Type B pancreatic cell (in vitro differentiated cells): ENCODE measurements at regions not wholly inside any gene's neighbourhood (a gene's known extent, or its start where the extent isn't known, plus 50 kb on each side); places are given as distances from the start of the nearest gene placed in this dataset.

ENCODE experiments used
- DNase-seq: peaks from one replicate; pipeline ENCODE4 v3.0.0; 2021; ENCODE audit warnings: mixed read lengths; ENCODE audit not compliant: unreplicated experiment; ENCODE audit errors: extremely low spot score
- H3K27ac Mint-ChIP-seq: 2 replicates; pipeline ENCODE4 v1.8.0; 2021; ENCODE audit warnings: mild to moderate bottlenecking, mixed read lengths
- H3K27me3 Mint-ChIP-seq: 2 replicates; pipeline ENCODE4 v1.8.0; 2021; ENCODE audit warnings: mixed read lengths
- H3K36me3 Mint-ChIP-seq: 2 replicates; pipeline ENCODE4 v1.8.0; 2021; ENCODE audit warnings: mixed read lengths
- H3K4me1 Mint-ChIP-seq: one replicate; pipeline ENCODE4 v1.8.0; 2021; ENCODE audit warnings: mixed read lengths; ENCODE audit not compliant: unreplicated experiment
- H3K4me3 Mint-ChIP-seq: 2 replicates; pipeline ENCODE4 v1.8.0; 2021; ENCODE audit warnings: mild to moderate bottlenecking, mixed read lengths
- H3K9me3 Mint-ChIP-seq: 2 replicates; pipeline ENCODE4 v1.8.0; 2021; ENCODE audit warnings: mixed read lengths
- CTCF ChIP-seq: fragments of 200-600 bp; sonication (generic); conservative IDR thresholded peaks from 2 replicates; pipeline ENCODE4 v1.5.0; 2021; ENCODE audit warnings: antibody characterized with exemption, mild to moderate bottlenecking

GRCh38 chr2:151025816-151026215 is 235.8 kb downstream of the RBM43 start:
- Mint-ChIP-seq H3K27me3 (no peaks in the 10 kb centered on the region), H3K36me3 (no peaks in the 10 kb centered on the region), H3K4me1 (no peaks in the 10 kb centered on the region), H3K4me3 (no peak overlapping the region), H3K27ac (no peak overlapping the region), H3K9me3 (peaks cover 11% of the 10 kb centered on the region)
- DNase-seq: no peak
- TF ChIP-seq CTCF: no peak

GRCh38 chr2:151024696-151025251 is 236.9 kb downstream of the RBM43 start:
- peaks cover 3% of the 10 kb centered on the region for H3K4me1 Mint-ChIP-seq
- no peaks in the 10 kb centered on the region for H3K36me3 Mint-ChIP-seq
- H3K27ac Mint-ChIP-seq: no peak overlapping the region
- no peak for DNase-seq
- no peak overlapping the region for H3K4me3 Mint-ChIP-seq
- no peak for TF ChIP-seq CTCF
- H3K27me3 Mint-ChIP-seq: no peaks in the 10 kb centered on the region
- peaks cover 10% of the 10 kb centered on the region for H3K9me3 Mint-ChIP-seq

GRCh38 chr2:151021747-151022452 is 239.8 kb downstream of the RBM43 start:
- Mint-ChIP-seq H3K9me3 (peaks cover 2% of the 10 kb centered on the region), H3K27ac (no peak overlapping the region), H3K4me1 (peaks cover 3% of the 10 kb centered on the region), H3K27me3 (no peaks in the 10 kb centered on the region), H3K4me3 (no peak overlapping the region), H3K36me3 (no peaks in the 10 kb centered on the region)
- TF ChIP-seq CTCF: no peak
- DNase-seq: no peak

DNA sequence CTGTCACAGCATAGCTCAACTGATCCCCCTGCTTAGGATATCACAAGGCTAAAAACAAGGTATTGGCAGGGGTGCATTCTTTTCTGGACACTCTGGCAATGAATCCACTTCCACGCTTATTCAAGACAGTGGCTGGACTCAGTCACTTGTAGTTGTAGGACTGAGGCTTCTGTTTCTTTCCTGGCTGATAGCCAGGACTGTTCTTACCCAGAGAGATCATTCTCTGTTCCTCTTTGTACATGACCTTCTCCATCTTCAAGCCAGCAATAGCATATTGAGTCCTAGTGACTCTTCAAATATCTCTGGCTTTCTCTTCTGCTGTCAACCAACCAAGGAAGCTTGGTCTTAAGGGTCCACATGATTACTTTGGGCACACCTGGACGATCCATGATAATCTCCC is 241.3 kb downstream of the RBM43 start:
- no peaks in the 10 kb centered on the region for H3K27me3 Mint-ChIP-seq
- TF ChIP-seq CTCF: no peak
- no peaks in the 10 kb centered on the region for H3K36me3 Mint-ChIP-seq
- H3K9me3 Mint-ChIP-seq: peaks cover 6% of the 10 kb centered on the region
- peaks cover 3% of the 10 kb centered on the region for H3K4me1 Mint-ChIP-seq
- H3K4me3 Mint-ChIP-seq: no peak overlapping the region
- no peak for DNase-seq
- no peak overlapping the region for H3K27ac Mint-ChIP-seq

GRCh38 chr2:151009437-151010175 is 252.1 kb downstream of the RBM43 start:
- Mint-ChIP-seq H3K27me3 (no peaks in the 10 kb centered on the region), H3K4me1 (peaks cover 13% of the 10 kb centered on the region), H3K9me3 (no peaks in the 10 kb centered on the region), H3K4me3 (no peak overlapping the region), H3K27ac (no peak overlapping the region), H3K36me3 (no peaks in the 10 kb centered on the region)
- DNase-seq: no peak
- no peak for TF ChIP-seq CTCF
